Keratinocyte (primary cell): ENCODE measurements at regions not wholly inside any gene's neighbourhood (a gene's known extent, or its start where the extent isn't known, plus 50 kb on each side); places are given as distances from the start of the nearest gene placed in this dataset.

Experiments
- DNase-seq: peaks from one replicate; pipeline ENCODE4 v3.0.0-alpha.2; 2011; ENCODE audit warnings: low read depth, missing footprints, low spot score
- FAIRE-seq: peaks from 2 replicates; lab custom pipeline; 2011; peaks lifted over from hg19 to GRCh38; lab: Jason Lieb, UNC
- H2AFZ ChIP-seq: 2 replicates; pipeline ENCODE4 v1.6.0; 2012; ENCODE audit warnings: low read length, control low read depth, inconsistent platforms; ENCODE audit not compliant: control insufficient read depth
- H3K27ac ChIP-seq: 2 replicates; pipeline ENCODE4 v1.5.1; 2011; ENCODE audit warnings: low read length; ENCODE audit not compliant: control insufficient read depth, insufficient read depth
- H3K27me3 ChIP-seq: 3 replicates; pipeline ENCODE4 v1.6.0; 2011; ENCODE audit warnings: low read length; ENCODE audit not compliant: control insufficient read depth, insufficient read depth; ENCODE audit errors: extremely low read depth
- H3K36me3 ChIP-seq, 2 experiments: 2 replicates in 1 of 2; 3 replicates in 1 of 2; pipeline ENCODE4 v1.5.1; 2011; ENCODE audit warnings: low read length in 2 of 2, mild to moderate bottlenecking in 1 of 2; ENCODE audit not compliant: control insufficient read depth in 2 of 2, insufficient read depth in 2 of 2; ENCODE audit errors: extremely low read depth in 1 of 2
- H3K4me1 ChIP-seq: 3 replicates; pipeline ENCODE4 v1.5.1; 2011; ENCODE audit warnings: low read length; ENCODE audit not compliant: control insufficient read depth, insufficient read depth; ENCODE audit errors: extremely low read depth
- H3K4me2 ChIP-seq: 3 replicates; pipeline ENCODE4 v1.6.0; 2011; ENCODE audit warnings: low read depth, low read length; ENCODE audit not compliant: control insufficient read depth, insufficient read depth; ENCODE audit errors: extremely low read depth
- H3K4me3 ChIP-seq, 3 experiments: fragments of 200-600 bp in 1 of 3; sonication (generic) in 1 of 3; 2 replicates in 2 of 3; 3 replicates in 1 of 3; pipeline ENCODE4 v1.5.1; 2011 to 2016; ENCODE audit warnings: low read length in 3 of 3, mild to moderate bottlenecking in 3 of 3, control low read depth in 2 of 3, inconsistent platforms in 1 of 3, low read depth in 1 of 3, mixed read lengths in 1 of 3, mixed run types in 1 of 3, moderate library complexity in 1 of 3; ENCODE audit not compliant: control insufficient read depth in 2 of 3, insufficient read depth in 2 of 3; ENCODE audit errors: extremely low read depth in 1 of 3
- H3K79me2 ChIP-seq: 2 replicates; pipeline ENCODE4 v1.6.0; 2012; ENCODE audit warnings: low read length; ENCODE audit not compliant: control insufficient read depth, insufficient read depth
- H3K9ac ChIP-seq: 3 replicates; pipeline ENCODE4 v1.6.0; 2011; ENCODE audit warnings: low read length; ENCODE audit not compliant: control insufficient read depth, insufficient read depth; ENCODE audit errors: extremely low read depth
- H3K9me1 ChIP-seq: 3 replicates; pipeline ENCODE4 v1.6.0; 2011; ENCODE audit warnings: low read length; ENCODE audit not compliant: control insufficient read depth, insufficient read depth; ENCODE audit errors: extremely low read depth
- H3K9me3 ChIP-seq: 2 replicates; pipeline ENCODE4 v1.5.1; 2012; ENCODE audit warnings: low read depth, low read length; ENCODE audit not compliant: control insufficient read depth
- H4K20me1 ChIP-seq: 3 replicates; pipeline ENCODE4 v1.6.0; 2011; ENCODE audit warnings: low read length; ENCODE audit not compliant: control insufficient read depth, insufficient read depth; ENCODE audit errors: extremely low read depth
- EZH2 ChIP-seq: IDR thresholded peaks from one replicate; pipeline ENCODE4 v1.6.1; 2012; ENCODE audit warnings: inconsistent platforms, mild to moderate bottlenecking, low read length, moderate library complexity
- dilution Hi-C: fragments of 300-500 bp; cut with MboI; formaldehyde crosslinking; loops from one replicate; pipeline ENCODE4 v1.7.0; 2020; ENCODE audit warnings: low sequenced_read_pairs; ENCODE audit not compliant: extremely low pct_ligation_motif_present
- TF ChIP-seq, protein P1 (sequence below), 3 experiments: IDR thresholded peaks in 1 of 3; conservative IDR thresholded peaks in 1 of 3; optimal IDR thresholded peaks in 1 of 3; 2 replicates in 2 of 3; 3 replicates in 1 of 3; pipeline versions ENCODE3 to v1.5.1; 2011; ENCODE audit warnings: low read length in 3 of 3, mild to moderate bottlenecking in 3 of 3, moderate library complexity in 2 of 3, control low read depth in 1 of 3, inconsistent platforms in 1 of 3; ENCODE audit not compliant: insufficient read depth in 2 of 3; ENCODE audit errors: extremely low read depth in 1 of 3

DNA sequence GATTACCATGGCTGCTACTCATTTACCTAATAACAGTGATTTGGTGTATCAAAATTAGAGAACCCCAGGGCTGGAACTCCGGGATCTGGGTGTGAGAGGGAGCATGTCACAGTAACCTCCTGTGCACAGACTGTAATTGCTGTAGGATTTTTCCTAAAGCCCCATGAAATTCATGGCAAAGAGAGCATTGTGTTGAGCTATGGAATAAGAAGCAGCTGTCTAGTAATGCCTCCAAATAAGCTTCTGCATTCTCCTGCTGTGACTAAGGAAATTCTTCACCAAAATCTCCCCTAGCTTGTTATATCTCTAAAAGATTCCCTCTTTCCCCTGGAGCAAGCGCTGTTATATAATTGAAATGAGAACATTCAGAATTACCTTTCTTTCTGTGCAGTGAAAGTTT is 158.1 kb upstream of the SPATS2L start:
- TF ChIP-seq, protein P1, sequence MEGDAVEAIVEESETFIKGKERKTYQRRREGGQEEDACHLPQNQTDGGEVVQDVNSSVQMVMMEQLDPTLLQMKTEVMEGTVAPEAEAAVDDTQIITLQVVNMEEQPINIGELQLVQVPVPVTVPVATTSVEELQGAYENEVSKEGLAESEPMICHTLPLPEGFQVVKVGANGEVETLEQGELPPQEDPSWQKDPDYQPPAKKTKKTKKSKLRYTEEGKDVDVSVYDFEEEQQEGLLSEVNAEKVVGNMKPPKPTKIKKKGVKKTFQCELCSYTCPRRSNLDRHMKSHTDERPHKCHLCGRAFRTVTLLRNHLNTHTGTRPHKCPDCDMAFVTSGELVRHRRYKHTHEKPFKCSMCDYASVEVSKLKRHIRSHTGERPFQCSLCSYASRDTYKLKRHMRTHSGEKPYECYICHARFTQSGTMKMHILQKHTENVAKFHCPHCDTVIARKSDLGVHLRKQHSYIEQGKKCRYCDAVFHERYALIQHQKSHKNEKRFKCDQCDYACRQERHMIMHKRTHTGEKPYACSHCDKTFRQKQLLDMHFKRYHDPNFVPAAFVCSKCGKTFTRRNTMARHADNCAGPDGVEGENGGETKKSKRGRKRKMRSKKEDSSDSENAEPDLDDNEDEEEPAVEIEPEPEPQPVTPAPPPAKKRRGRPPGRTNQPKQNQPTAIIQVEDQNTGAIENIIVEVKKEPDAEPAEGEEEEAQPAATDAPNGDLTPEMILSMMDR (optimal IDR thresholded peaks at IDR 0.05 in 1 of 3, IDR thresholded peaks at IDR 0.05 in 1 of 3, conservative IDR thresholded peaks at IDR 0.05 in 1 of 3; ENCODE audit: extremely low read depth in 1 of 3, insufficient read depth in 2 of 3, low read length in 3 of 3) = no peak
- no peak for TF ChIP-seq EZH2
- no peak for FAIRE-seq

DNA sequence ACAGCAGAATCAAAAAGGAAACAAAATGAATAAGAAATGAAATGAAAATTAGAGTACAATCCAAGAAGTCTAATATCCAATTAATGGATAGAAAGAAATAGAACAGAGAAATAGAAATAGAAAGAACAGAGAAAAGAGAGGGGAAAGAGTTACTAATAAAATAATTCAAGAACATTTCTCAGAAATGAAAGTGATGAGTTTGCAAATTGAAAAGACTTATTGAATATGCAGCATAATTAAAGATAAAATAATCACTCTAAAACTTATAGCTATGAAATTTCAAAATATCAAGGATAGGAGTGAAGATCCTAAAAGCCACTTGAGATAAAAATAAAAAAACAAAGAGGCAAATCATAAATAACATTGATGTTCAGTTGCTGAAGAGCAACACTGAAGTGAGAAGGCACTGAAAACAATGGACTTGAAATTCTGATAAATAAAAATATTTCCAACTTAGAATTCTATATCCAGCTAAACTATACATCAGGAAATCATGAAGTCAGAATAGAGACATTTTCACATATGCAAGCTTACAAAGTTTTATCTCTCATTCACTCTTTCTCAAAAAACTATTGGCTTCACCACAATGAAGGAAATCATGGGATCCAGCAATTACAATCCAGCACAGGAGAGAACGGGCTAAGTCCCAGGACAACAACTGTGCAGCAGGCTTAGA is 155.9 kb upstream of the SPATS2L start:
- H3K79me2 ChIP-seq = no peaks in the 10 kb centered on the region
- H3K27me3 ChIP-seq = no peaks in the 10 kb centered on the region
- no peak overlapping the region for H3K9ac ChIP-seq
- H2AFZ ChIP-seq = no peak overlapping the region
- FAIRE-seq (no peak), DNase-seq (no peak)
- no peaks in the 10 kb centered on the region for H4K20me1 ChIP-seq
- H3K36me3 ChIP-seq = no peaks in the 10 kb centered on the region
- no peaks in the 10 kb centered on the region for H3K9me1 ChIP-seq
- H3K27ac ChIP-seq = no peak overlapping the region
- H3K4me3 ChIP-seq = no peak overlapping the region
- H3K9me3 ChIP-seq = no peaks in the 10 kb centered on the region
- dilution Hi-C loops = no loop called here
- H3K4me1 ChIP-seq = no peaks in the 10 kb centered on the region
- no peak overlapping the region for H3K4me2 ChIP-seq
- no peak for TF ChIP-seq EZH2
- TF ChIP-seq, protein P1 (optimal IDR thresholded peaks at IDR 0.05 in 1 of 3, IDR thresholded peaks at IDR 0.05 in 1 of 3, conservative IDR thresholded peaks at IDR 0.05 in 1 of 3; ENCODE audit: extremely low read depth in 1 of 3, insufficient read depth in 2 of 3, low read length in 3 of 3) = no peak

More for the DNA sequence above, 158.1 kb upstream of the SPATS2L start:
- Histone ChIP-seq H3K9me1 (no peaks in the 10 kb centered on the region), H3K4me3 (no peak overlapping the region), H3K27ac (no peak overlapping the region), H2AFZ (no peak overlapping the region), H3K79me2 (no peaks in the 10 kb centered on the region), H3K9me3 (no peaks in the 10 kb centered on the region), H3K27me3 (no peaks in the 10 kb centered on the region), H3K4me2 (no peak overlapping the region), H3K36me3 (no peaks in the 10 kb centered on the region), H3K4me1 (no peaks in the 10 kb centered on the region), H3K9ac (no peak overlapping the region), H4K20me1 (no peaks in the 10 kb centered on the region)
- dilution Hi-C loops = no loop called here
- DNase-seq = no peak
